Erythroblast (primary cell): ENCODE measurements at regions not wholly inside any gene's neighbourhood (a gene's known extent, or its start where the extent isn't known, plus 50 kb on each side); places are given as distances from the start of the nearest gene placed in this dataset.

ENCODE experiments used
- GATA1 ChIP-seq: IDR thresholded peaks from 2 replicates; pipeline ENCODE4 v1.6.1; 2011; ENCODE audit warnings: low read depth, mild to moderate bottlenecking, control low read depth, low read length, moderate library complexity
- POLR2A ChIP-seq: IDR thresholded peaks from 2 replicates; pipeline ENCODE4 v1.6.1; 2011; ENCODE audit warnings: mild to moderate bottlenecking, low read length

DNA sequence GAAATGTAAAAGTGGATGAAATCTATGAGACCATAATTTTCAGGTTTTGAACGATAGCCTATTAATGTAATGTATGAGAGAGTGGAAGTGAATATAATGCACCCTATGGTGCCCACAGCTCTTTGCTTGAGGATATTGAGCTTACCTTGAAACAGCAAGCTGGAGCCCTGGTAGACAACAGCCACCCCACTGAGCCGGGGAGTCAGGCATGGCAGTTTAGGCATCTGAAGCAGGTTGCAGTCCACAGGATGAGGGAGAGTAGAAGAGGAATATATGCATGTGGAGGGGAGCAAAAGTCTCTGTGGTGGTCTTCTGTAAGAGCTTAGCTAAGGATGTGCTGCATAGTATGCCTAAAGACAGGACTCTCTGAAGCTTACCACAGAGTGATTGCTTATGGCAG is 817.3 kb downstream of the DNAJB9 start:
- TF ChIP-seq POLR2A (no peak), GATA1 (no peak)
